ENCODE measurements at regions not wholly inside any gene's neighbourhood (a gene's known extent, or its start where the extent isn't known, plus 50 kb on each side); places are given as distances from the start of the nearest gene placed in this dataset.

- no peak for TF ChIP-seq CTCF (IDR thresholded peaks at IDR 0.05)
- no peak for TF ChIP-seq POLR2A (IDR thresholded peaks at IDR 0.05)
These were observed 394.3 kb downstream of the MAFB start for GRCh38 chr20:40294747-40295146.

Measured in body of pancreas (tissue), 4 donors.